ENCODE measurements at regions not wholly inside any gene's neighbourhood (a gene's known extent, or its start where the extent isn't known, plus 50 kb on each side); places are given as distances from the start of the nearest gene placed in this dataset.

GRCh38 chr3:107013641-107014040 is 363.6 kb upstream of the CCDC54 start:
- DNase-seq, result no peak
- Mint-ChIP-seq H3K9me3 (peaks cover 21% of the 10 kb centered on the region), H3K27ac (no peak overlapping the region)

GRCh38 chr3:107024551-107025026 is 352.6 kb upstream of the CCDC54 start:
- Mint-ChIP-seq H3K4me3 (no peak overlapping the region), H3K9me3 (no peaks in the 10 kb centered on the region), H3K27ac (no peak overlapping the region), H3K36me3 (ENCODE audit: low read depth) (no peaks in the 10 kb centered on the region), H3K27me3 (ENCODE audit: low read depth, poor library complexity) (peaks cover 5% of the 10 kb centered on the region), H3K4me1 (no peaks in the 10 kb centered on the region)
- no peak for DNase-seq
- no peak for TF ChIP-seq CTCF (IDR thresholded peaks at IDR 0.05)

More at GRCh38 chr3:107013641-107014040, 363.6 kb upstream of the CCDC54 start:
- no peak for TF ChIP-seq CTCF (IDR thresholded peaks at IDR 0.05)
- Mint-ChIP-seq H3K4me3 (no peak overlapping the region), H3K27me3 (ENCODE audit: low read depth, poor library complexity) (peaks cover 3% of the 10 kb centered on the region), H3K4me1 (no peaks in the 10 kb centered on the region), H3K36me3 (ENCODE audit: low read depth) (no peaks in the 10 kb centered on the region)

DNA sequence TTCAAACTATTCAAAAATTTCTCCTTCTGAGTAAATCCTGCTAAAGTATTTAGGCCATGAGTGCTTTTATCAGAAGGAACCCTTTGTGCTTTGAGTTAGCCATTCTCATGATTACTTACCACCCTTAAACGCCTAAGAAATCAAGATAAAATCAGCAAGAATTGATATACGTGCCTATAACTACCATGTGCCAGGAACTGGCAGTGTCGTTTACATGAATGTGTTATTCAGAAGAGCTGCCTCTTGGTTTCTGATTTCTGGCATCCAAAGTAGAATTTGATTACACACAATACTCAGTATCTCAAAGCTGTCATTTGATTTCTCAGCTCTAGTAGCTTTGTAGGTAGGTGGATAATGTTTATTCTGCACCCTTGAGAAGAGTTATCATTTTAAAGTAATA is 351.3 kb upstream of the CCDC54 start:
- H3K27ac Mint-ChIP-seq, result no peak overlapping the region

GRCh38 chr3:107028086-107028485 is 349.2 kb upstream of the CCDC54 start:
- Mint-ChIP-seq H3K9me3 (no peaks in the 10 kb centered on the region), H3K27me3 (ENCODE audit: low read depth, poor library complexity) (peaks cover 5% of the 10 kb centered on the region), H3K4me1 (no peaks in the 10 kb centered on the region), H3K27ac (no peak overlapping the region), H3K36me3 (ENCODE audit: low read depth) (no peaks in the 10 kb centered on the region), H3K4me3 (no peak overlapping the region)
- no peak for TF ChIP-seq CTCF (IDR thresholded peaks at IDR 0.05)
- no peak for DNase-seq

More for the DNA sequence above, 351.3 kb upstream of the CCDC54 start:
- no peaks in the 10 kb centered on the region for H3K4me1 Mint-ChIP-seq
- H3K9me3 Mint-ChIP-seq, result no peaks in the 10 kb centered on the region
- no peak overlapping the region for H3K4me3 Mint-ChIP-seq
- H3K36me3 Mint-ChIP-seq (ENCODE audit: low read depth), result no peaks in the 10 kb centered on the region
- peaks cover 5% of the 10 kb centered on the region for H3K27me3 Mint-ChIP-seq (ENCODE audit: low read depth, poor library complexity)
- DNase-seq, result no peak
- no peak for TF ChIP-seq CTCF (IDR thresholded peaks at IDR 0.05)

DNA sequence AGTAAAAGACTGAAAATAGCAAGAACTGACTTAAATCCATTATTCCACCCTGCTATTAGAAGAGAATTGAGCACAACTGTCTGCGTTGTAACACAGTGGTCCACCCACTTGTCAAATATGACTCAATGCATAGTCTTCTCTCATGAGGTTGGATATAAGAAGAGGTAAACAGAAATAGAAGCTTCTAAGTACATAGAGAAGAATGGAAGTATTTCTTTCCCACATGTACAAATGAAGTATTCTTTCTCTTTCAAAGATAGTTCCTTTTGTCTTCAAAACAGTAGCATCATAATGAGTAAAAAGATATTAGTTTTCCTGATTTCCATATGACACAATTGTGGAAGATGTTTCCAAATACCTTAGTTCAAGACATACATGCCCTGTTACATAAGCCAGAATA is 348.6 kb upstream of the CCDC54 start:
- no peaks in the 10 kb centered on the region for H3K9me3 Mint-ChIP-seq
- no peaks in the 10 kb centered on the region for H3K4me1 Mint-ChIP-seq
- TF ChIP-seq CTCF (IDR thresholded peaks at IDR 0.05), result no peak
- no peak overlapping the region for H3K4me3 Mint-ChIP-seq
- H3K36me3 Mint-ChIP-seq (ENCODE audit: low read depth), result no peaks in the 10 kb centered on the region
- peaks cover 5% of the 10 kb centered on the region for H3K27me3 Mint-ChIP-seq (ENCODE audit: low read depth, poor library complexity)
- no peak for DNase-seq
- H3K27ac Mint-ChIP-seq, result no peak overlapping the region

DNA sequence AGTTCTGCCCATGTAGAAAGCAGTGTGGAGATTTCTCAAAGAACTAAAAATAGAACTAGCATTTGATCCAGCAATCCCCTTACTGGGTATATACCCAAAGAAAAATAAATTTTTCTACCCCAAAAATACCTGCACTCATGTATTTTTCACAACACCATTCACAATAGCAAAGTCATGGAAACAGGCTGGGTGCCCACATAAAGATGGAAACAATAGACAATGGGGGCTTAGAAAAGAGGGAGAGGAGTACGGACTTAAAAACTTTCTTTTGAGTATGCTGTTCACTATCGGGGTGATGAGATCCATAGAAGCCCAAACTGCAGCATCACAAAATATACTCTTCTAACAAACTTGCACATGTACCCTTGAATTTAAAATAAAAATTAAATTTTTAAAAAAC is 345.1 kb upstream of the CCDC54 start:
- Mint-ChIP-seq H3K27me3 (ENCODE audit: low read depth, poor library complexity) (peaks cover under 1% of the 10 kb centered on the region), H3K9me3 (peaks cover 15% of the 10 kb centered on the region), H3K4me3 (no peak overlapping the region), H3K4me1 (no peaks in the 10 kb centered on the region), H3K36me3 (ENCODE audit: low read depth) (no peaks in the 10 kb centered on the region), H3K27ac (no peak overlapping the region)
- no peak for DNase-seq
- no peak for TF ChIP-seq CTCF (IDR thresholded peaks at IDR 0.05)
